ENCODE measurements at regions not wholly inside any gene's neighbourhood (a gene's known extent, or its start where the extent isn't known, plus 50 kb on each side); places are given as distances from the start of the nearest gene placed in this dataset.

DNA sequence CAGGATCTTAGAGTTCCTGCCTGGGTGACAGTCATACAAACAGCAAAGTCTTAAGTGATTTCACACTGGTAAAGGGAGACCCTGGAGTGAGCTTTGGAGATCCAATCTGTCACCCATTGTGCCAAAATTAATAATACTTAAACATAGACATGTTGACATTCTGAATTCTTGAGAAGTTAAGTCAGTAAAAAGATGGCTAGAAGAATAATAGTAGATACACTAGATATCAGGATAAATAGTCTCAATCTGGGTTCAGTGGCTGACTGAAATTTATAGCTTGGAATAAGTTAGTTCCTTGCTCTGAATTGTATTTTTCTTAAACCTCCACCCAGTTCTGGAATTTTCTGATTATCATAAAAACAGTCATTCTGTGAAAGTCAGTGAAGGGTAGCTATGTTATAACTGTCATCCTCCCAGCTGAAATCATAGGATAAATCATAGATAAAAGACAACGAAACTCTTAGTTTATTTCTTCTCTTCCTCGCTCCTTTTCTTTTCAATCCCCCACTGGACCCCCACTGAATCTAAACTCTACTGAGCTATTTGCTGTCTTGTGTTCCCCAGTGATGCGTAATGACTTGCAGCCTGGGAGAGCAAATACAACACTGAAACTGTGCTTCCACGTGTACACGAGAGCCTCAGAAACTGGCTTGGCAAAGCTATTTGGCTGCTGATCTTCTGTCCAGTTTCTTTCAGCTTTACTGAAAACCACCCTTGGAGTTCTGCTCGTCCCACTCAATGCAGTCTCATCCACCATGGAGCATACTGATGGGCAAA is 175.4 kb upstream of the TP63 start:
- no peak for DNase-seq (ENCODE audit: low spot score)

DNA sequence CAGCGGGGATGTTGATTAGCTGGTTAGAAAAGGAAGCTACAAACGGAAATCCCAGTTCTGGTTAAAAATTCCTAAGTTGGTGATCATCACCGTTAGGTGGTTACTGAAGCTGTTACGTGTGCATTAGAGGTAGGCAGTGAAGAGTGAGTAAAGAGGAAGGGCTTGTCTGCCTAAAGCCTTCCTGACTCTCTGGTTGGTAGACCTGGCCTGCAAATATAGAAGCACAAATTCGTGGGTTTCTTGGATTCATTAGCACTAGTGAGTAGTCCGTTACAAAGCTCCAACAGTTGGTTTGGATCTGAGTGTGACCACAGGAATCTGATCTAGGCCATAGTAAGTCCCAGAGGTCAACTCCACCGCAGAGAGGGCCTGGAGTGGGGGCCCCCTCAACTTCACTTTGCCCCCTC is 174.0 kb upstream of the TP63 start:
- DNase-seq (ENCODE audit: low spot score): no peak

DNA sequence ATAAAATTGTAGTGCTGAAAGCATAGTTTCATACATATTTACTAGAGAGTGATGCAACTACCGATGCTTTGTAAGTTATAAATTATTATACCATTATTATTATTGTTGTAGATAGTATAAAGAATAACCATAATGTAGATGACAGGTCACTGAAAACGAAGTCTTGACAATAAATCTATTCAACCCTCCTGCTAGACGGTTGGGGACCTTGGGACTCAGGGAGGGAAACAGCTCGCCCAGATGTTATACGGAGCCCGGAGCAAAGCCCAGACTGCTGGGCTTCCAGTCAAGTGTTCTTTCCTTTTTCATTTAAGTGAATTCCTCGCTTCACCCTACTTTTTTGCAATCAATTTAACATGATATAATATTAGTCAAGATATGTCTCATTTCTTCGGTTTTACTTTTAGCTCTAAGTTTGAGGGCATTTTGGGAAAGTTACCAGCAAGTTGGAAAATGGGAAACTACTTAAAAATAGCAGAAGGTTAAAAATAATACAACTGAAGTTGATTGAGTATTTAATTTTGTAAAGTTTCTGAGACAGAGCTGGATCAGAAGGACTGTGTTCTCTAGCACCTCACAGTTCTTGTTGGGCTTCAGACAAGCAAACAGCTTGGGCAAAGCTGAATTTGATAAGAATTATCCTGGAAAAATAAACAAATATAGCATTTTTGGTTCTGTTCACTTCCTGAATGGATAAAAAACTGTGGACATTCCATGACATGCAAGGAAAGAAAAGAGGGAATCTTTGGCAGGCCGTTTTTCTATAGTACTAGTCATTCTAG is 173.4 kb upstream of the TP63 start:
- DNase-seq (ENCODE audit: low spot score): no peak

DNA sequence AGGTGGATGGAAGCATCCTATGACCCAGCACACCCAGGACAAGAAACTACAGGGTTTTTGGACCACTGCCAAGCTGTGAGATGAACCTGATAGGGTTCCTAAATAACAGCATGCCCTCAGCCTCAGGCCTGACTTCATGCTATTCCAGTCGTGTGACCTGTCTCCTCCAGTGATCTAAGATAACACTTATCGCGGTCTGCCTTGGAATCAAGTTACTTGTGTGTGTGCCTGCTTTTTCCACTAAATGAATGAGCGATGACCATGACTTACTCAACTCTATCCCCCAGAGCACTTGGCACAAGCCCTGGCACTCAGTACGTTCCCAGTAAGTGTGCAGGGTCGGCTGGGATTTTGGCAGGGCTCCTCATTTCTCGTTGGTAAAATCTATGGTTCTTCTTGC is 172.7 kb upstream of the TP63 start:
- DNase-seq (ENCODE audit: low spot score): no peak

DNA sequence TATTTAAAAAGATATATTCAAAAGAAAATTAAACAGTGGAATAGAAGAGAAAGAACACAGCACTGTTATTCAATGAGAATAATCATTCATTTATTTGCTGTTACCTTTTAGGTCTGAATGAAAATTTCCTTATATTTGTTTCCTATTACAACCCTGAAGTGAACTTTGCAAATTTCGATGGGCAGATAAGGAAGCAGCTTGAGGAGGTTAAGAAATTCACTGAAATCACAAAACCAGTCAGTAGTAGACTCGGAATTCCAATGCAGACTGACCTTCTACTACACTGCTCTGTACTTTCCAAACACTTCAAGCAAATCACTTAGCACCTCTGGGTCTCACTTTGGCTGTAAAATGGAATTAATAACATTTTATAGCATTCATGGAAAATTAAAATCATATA is 172.0 kb upstream of the TP63 start:
- DNase-seq (ENCODE audit: low spot score): no peak

DNA sequence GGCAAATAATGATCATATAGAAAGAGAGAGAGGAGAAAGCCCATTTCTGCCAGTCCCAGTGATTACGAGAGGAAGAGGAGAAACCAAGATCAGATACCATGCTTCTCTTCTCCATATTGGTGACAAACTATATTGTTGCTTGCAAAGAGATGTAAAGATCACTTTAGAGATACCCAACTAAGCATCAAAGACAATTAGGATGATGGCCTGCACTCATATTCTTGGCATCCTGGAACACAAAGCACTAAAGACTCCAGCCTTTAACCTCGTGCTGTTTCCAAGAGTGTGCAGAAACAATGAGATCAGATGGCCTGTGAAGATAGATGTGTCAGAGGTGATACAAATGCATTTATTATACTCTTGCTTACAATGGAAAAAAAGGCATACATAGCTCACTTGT is 170.7 kb upstream of the TP63 start:
- no peak for DNase-seq (ENCODE audit: low spot score)

DNA sequence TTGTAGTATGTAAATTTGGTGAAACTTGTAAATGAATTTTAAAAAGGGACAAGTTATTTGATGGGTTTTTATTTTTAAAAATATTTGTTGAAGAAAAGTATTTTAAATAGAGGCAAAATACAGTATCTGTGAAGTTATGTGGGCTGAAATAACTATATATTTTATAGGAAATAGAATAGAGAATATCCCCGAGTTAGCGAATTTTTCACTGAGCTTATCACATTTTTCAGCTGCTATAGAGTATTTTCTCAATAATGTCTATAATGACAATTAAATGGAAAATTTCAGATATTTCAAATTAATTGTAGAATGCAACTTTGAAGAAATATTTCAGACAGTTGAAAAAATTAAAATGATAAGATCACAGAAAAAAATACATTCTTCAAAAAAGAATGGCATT is 166.4 kb upstream of the TP63 start:
- DNase-seq (ENCODE audit: low spot score): no peak

DNA sequence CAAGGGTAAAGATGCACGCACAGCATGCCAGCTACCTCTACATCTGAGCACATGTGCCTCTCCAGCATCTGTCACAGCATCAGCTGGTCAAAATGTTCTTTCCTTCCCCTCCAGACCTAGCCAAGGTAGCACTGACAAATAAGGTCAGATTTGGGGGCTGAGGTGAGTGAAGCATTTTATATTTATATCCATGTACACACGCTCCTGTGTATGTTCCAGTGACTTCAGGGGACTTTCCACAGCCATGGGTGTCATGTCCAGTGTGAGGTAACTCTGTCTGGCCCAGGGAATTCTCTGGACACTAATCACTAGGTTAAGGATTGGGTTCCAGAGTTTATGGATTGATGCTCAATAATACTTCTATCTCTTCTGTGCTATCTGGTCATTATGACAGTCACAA is 165.2 kb upstream of the TP63 start:
- DNase-seq (ENCODE audit: low spot score): no peak

DNA sequence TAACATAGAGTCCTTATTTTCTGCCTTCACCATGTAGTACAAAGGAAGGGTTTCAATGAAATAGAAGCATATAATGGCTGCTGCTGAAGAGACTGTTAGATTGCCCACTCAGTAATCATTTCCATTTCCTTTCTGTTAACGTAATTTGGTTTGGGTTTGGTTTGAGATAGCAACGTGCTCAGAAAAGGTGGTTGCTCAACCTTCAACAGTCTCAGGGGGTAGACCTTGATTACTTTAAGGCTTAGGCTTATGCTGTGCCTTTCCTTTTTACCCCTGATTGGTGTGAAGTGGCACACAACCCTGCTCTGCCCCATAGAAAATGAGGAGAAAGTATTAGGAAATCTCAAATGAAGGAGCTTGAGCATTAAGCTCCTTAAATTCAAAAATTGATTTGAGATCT is 163.7 kb upstream of the TP63 start:
- DNase-seq (ENCODE audit: low spot score): no peak

DNA sequence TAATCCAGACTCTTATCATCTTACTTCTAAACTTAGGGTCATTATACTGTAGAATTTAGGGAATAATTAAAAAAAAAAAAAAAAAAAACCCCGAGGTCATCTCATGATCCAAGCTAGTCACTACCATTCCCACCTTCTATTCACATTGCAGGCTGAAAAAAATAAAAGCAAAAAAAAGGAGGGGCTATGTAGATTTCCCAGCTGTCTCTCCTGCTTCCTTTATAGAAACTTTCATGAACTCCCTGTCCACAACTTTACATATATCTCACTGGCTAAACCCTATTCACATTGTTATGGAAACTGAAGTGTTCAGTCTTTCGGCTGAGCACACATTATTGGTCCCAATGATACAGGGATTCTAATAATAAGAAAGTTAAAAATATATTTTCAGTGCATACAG is 156.2 kb upstream of the TP63 start:
- DNase-seq (ENCODE audit: low spot score): no peak

DNA sequence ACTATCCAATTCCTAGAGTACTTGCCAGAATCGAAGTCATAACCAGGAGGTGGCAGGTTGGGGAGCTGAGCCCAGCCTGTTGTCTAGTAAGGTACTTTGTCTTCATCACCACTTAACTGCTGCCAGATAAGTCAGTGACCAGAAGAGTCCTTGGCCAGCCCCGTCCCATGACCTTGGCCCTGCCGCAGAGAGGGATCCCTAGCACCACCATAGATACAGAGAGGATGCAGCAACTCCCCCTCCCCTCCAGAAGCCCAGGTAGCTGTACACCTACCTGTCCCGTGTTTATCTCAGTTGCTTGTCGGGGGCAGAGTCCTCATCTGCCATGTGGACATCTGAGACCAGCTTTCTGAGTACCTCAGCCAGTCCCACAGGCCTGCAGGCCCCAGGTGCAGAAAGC is 153.6 kb upstream of the TP63 start:
- DNase-seq (ENCODE audit: low spot score): no peak

DNA sequence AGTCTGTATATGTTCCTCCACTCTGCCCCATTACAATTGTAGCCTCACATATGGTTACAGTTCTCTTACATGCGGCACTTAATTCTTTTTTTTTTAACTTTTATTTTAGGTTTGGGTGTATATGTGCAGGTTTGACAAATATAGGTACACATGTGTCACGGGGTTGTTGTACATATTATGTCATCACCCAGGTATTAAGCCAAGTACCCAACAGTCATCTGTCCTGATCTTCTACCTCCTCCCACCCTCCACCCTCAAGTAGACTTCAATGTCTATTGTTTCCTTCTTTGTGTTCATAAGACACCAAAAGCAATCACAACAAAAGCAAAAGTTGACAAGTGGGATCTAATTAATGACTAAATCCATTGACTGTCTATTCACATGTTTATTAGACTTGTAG is 144.6 kb upstream of the TP63 start:
- no peak for DNase-seq (ENCODE audit: low spot score)

DNA sequence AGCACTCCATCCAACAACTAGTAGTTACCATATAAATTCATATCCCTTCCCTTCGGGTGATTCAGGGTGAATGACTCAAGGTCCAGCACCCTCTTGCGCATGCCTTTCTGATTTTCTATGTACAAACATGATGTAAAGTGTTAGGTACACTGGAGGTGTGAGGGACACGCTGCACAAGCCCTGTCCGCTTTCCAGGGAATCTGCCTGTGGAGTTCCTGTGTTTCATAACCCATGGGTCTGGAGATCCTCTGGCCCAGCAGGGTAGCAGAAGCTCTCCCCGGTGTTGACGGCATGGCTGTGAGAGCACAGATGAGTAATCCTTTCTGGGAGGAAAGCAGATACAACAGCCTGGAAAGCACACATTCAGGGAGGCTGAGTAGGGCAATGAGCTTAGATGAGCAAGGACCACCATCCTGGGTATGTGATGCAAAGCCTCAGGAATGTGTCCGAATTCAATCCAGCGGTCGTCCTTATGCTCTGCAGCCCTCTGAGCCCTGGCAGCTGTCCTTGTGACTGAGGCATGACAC is 142.9 kb upstream of the TP63 start:
- DNase-seq (ENCODE audit: low spot score): no peak

DNA sequence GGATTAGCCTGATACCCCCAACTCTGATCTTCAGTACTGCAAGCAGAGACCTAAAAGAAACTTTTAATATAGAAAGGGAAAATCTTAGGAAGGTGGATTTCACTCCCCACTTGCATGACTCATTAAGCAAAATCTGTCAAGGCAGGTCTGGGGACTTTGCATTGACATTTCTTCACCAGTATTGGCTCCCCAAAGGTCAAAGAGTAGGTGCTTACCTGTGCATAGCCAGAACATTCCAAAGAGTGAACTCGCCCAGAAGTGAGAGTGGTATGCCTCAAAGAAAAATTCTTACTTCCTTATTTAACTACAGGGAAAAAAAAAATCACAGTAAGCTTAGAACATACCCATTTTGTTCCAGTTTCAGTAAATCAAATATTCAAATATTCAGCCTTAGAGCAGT is 140.9 kb upstream of the TP63 start:
- no peak for DNase-seq (ENCODE audit: low spot score)

DNA sequence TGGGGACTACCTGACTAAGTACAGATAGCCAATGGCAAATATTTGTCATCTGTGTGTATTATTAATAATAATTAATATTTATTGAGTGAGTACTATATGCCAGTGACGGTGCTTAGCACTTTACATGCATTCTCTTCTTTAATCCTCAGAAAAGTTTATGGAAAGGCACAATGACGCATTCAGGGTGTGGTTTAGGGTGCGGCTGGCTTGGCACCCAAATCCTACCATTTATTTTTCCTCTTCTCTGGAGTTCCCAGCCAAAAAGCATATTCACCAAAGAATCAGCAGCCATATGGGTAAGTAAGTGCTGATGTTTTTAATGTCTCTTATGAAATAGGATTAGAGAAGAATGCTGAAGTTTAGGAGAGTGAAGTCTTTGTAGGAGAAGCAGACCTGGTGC is 140.4 kb upstream of the TP63 start:
- DNase-seq (ENCODE audit: low spot score): no peak

DNA sequence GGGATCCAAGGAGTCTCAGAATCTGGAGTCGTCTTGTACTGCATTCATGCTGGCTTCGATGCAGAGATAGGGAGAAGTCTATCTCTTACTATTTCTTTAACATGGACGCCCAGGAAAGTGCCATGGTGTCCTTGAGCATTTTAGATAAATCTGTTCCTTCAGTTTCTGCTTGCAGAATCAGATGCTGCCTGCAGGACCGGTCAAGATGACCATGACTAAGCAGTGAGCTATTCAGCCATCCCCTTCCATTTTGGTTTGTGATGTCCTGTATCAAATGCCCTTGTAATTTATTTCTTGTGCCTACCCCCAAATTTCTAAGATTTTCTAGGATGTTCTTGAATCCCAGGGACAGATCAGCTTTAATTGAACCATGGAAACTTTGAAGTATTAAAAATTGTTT is 139.4 kb upstream of the TP63 start:
- DNase-seq (ENCODE audit: low spot score): no peak

DNA sequence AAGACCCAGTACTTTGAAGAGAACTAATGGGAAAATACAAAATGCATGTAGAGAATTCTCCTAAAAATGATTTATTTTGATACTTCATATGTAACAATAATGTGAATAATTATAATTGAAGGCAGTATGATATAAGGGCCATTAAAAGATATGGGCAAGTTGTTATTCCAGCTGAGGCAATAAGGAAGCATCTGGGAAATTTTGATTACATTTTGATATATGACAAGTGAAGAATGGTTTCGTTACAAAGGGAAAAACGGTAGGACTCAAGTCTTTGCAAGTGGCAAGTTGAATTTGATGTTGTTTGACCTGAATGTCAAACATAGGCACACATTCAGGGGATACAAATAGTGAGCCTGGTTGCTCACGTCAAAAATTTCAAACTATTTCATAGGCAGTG is 137.9 kb upstream of the TP63 start:
- DNase-seq (ENCODE audit: low spot score): no peak

DNA sequence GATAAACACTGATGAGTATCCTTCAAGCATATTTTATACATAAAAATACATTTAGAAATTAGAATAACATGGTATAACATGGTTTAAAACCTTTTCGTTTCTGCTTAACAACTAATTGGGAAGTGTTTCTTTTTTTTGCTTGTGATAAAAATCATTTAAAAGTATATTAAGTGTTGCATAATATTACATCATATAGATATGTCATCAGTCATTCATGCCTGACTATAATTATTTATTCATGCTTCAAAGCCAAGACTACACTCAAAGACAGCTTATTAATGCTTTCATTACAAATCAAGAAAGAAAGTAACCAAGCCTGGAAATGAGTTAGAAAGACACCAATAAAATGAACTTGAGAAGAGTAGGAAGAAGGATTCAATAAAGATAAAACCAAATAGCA is 136.6 kb upstream of the TP63 start:
- DNase-seq (ENCODE audit: low spot score): no peak

DNA sequence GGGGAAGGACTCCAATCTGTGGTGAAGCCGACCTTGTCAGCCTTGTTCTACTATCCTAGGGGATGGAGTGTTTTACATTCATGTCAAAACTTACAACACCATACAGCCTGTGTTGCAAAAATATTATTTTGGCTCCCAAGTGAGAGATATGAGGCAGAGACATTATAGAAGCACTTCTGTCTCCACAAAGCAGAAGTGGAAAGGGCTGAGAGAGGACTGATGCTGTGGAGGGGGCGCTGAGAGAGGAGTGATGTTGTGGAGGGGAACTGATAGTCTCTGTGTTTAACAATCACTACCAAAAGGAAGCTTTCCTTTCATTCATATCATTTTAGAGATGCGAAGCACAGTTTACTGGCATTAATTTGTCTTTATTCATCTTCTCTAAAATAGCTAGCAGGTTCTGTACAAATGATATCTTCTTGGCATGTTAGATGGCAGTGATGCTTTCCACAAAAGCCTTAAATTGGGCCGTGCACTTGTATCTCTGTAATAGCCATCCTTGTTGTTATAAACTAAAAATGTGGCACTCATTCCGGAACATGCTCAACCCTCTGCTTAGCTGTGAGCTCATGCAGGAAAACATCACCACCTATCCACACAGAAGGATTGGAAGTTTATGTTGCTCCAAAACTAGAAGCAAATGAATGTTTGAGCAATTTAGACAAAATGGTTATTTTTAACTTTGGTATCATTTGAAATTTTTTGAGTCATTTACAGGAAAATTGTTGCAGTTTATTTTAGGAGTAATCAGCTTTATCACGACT is 134.6 kb upstream of the TP63 start:
- DNase-seq (ENCODE audit: low spot score): no peak

DNA sequence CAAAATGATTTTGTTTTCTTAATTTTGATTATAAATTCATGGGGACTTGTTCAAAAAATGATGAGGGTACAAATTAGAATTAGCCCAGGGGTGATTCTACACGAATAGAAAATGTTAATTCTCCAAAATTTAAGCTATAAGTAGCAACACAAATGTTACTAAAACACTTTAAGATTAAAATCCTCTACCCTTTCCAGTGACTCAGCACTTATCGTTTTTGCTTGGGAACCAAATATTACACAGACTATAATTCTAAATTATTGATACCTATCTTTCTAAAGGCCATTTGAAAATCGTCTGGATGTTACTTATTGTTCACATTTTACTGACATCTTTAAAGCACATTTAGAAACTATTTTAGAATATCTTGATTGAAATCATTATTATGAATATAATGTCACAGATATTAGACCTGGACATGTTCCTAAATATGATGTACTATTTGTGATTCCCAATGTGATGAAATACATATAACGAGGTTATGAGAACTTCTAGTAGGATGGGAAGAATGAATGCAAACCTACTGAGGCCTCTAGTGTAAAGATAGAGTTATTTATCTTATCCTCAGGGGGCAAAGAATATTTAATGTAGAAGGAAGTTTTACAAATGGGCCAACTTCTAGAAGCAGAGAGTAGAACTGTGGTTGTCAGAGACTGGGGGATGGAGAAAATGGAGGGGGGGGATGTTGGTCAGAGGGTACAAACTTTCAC is 132.0 kb upstream of the TP63 start:
- DNase-seq (ENCODE audit: low spot score): no peak

DNA sequence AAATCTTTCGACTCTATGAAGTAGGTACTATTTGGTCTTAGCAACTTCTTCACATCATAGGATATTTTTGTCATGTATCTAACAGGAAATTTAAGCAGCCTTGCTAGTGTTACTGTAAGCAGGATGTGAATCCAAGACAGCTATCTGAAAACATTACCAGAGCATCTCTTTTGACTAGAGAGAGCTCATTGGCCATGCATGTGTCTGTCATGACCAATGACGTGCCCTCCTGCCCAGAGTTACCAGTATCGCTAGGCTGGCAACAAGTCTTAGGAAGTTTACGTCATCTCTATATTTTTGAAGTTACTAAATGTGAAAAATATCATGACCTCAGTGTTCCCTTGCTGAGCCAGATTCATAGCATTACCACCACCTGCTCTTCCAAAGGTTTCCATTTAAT is 130.9 kb upstream of the TP63 start:
- DNase-seq (ENCODE audit: low spot score): no peak

DNA sequence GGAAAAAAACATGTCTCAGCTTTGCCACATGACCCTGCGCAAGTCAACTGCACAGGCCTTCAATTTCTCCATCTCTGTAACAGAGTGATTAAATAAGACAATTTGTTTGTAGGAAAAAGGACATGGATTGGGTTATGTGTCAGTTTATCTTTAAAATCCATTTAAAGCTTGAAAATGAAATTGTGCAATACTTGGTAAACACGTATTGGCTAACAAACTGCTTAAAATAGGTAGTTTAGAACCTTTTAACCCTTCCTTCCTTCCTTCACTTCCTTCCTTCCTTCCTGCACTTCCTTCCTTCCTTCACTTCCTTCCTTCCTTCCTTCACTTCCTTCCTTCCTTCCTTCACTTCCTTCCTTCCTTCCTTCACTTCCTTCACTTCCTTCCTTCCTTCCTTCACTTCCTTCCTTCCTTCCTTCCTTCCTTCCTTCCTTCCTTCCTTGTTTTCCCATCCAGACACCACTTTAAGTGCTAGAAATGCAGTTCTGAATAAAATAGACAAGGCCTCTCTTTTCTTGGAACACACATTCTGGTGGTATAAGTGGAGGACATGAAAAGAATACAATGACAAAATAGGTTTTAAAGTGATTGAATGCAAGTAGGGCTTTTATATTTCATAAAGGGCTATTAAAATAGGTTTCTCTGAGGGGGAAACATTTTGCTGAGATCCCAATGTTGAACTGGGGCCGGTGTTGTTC is 130.2 kb upstream of the TP63 start:
- DNase-seq (ENCODE audit: low spot score): no peak

Measured in activated CD4-positive, alpha-beta T cell treated with anti-CD3 and anti-CD28 coated beads, Interleukin-2, Interleukin-4, amounts not matched to agents 100 ng/mL and 50 ng/mL, durations not matched to agents 16 hours and 8 hours (primary cell).